ENCODE measurements at regions not wholly inside any gene's neighbourhood (a gene's known extent, or its start where the extent isn't known, plus 50 kb on each side); places are given as distances from the start of the nearest gene placed in this dataset.

DNA sequence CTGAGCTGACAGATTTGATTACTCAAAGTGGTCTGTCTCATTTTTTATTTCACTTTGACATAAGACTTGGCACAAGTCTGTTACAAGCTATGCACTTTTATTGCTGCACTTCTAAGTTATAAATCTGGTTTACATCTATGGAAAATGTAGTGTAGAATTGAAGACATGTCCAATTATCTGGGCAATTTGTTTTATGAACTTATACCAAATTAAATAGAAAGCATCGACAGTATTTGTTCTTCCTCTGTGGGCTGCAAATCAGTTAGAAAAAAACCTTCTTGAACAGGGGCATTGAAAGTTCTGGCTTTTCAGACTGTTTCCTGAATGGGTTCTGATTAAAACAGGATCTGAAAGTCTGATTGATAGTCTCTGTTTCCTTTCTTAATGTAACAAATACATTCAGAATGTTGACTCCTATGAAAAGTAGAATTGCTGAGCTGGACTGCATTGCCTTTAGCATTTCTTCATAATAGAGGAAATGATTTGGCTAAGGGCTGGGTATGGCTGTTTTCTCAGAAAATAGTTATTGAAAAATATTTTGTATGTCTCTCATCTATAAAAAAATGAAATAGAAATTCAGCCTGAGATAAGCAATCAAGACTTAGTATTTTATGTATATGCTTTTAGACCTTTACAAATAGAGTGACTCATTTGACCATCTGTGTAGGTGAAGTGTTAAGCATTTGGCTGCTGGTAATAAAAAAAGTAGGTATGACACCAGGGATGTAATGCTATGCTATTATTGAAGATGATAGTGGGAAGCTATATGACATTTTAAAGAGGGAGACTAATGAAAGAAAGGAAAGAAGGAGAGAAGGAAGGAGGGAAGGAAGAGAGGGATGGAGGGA lies 210.9 kb upstream of the SPRY2 start:
- TF ChIP-seq YY2 (tag by site-specific recombination; IDR thresholded peaks at IDR 0.05) (no peak), ZNF311 (tag by site-specific recombination; IDR thresholded peaks at IDR 0.05; ENCODE audit: borderline replicate concordance) (no peak), ZNF777 (tag by site-specific recombination; IDR thresholded peaks at IDR 0.05; ENCODE audit: borderline replicate concordance) (no peak), ZSCAN30 (tag by site-specific recombination; IDR thresholded peaks at IDR 0.05) (no peak), TCF7L2 (IDR thresholded peaks at IDR 0.05; ENCODE audit: borderline replicate concordance, low read depth, low read length) (no peak), ZNF248 (tag by site-specific recombination; IDR thresholded peaks at IDR 0.05) (no peak), KLF16 (tag by site-specific recombination; IDR thresholded peaks at IDR 0.05) (no peak), ZNF785 (tag by site-specific recombination; IDR thresholded peaks at IDR 0.05) (no peak), ZNF10 (tag by site-specific recombination; IDR thresholded peaks at IDR 0.05) (no peak), ZNF830 (tag by site-specific recombination; IDR thresholded peaks at IDR 0.05; ENCODE audit: low read depth) (no peak)
- TF ChIP-seq, protein P1, sequence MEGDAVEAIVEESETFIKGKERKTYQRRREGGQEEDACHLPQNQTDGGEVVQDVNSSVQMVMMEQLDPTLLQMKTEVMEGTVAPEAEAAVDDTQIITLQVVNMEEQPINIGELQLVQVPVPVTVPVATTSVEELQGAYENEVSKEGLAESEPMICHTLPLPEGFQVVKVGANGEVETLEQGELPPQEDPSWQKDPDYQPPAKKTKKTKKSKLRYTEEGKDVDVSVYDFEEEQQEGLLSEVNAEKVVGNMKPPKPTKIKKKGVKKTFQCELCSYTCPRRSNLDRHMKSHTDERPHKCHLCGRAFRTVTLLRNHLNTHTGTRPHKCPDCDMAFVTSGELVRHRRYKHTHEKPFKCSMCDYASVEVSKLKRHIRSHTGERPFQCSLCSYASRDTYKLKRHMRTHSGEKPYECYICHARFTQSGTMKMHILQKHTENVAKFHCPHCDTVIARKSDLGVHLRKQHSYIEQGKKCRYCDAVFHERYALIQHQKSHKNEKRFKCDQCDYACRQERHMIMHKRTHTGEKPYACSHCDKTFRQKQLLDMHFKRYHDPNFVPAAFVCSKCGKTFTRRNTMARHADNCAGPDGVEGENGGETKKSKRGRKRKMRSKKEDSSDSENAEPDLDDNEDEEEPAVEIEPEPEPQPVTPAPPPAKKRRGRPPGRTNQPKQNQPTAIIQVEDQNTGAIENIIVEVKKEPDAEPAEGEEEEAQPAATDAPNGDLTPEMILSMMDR (tag by site-specific recombination; IDR thresholded peaks at IDR 0.05) = no peak
- TF ChIP-seq, protein P2, sequence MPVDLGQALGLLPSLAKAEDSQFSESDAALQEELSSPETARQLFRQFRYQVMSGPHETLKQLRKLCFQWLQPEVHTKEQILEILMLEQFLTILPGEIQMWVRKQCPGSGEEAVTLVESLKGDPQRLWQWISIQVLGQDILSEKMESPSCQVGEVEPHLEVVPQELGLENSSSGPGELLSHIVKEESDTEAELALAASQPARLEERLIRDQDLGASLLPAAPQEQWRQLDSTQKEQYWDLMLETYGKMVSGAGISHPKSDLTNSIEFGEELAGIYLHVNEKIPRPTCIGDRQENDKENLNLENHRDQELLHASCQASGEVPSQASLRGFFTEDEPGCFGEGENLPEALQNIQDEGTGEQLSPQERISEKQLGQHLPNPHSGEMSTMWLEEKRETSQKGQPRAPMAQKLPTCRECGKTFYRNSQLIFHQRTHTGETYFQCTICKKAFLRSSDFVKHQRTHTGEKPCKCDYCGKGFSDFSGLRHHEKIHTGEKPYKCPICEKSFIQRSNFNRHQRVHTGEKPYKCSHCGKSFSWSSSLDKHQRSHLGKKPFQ (tag by site-specific recombination; IDR thresholded peaks at IDR 0.05) = no peak
- TF ChIP-seq, protein P3, sequence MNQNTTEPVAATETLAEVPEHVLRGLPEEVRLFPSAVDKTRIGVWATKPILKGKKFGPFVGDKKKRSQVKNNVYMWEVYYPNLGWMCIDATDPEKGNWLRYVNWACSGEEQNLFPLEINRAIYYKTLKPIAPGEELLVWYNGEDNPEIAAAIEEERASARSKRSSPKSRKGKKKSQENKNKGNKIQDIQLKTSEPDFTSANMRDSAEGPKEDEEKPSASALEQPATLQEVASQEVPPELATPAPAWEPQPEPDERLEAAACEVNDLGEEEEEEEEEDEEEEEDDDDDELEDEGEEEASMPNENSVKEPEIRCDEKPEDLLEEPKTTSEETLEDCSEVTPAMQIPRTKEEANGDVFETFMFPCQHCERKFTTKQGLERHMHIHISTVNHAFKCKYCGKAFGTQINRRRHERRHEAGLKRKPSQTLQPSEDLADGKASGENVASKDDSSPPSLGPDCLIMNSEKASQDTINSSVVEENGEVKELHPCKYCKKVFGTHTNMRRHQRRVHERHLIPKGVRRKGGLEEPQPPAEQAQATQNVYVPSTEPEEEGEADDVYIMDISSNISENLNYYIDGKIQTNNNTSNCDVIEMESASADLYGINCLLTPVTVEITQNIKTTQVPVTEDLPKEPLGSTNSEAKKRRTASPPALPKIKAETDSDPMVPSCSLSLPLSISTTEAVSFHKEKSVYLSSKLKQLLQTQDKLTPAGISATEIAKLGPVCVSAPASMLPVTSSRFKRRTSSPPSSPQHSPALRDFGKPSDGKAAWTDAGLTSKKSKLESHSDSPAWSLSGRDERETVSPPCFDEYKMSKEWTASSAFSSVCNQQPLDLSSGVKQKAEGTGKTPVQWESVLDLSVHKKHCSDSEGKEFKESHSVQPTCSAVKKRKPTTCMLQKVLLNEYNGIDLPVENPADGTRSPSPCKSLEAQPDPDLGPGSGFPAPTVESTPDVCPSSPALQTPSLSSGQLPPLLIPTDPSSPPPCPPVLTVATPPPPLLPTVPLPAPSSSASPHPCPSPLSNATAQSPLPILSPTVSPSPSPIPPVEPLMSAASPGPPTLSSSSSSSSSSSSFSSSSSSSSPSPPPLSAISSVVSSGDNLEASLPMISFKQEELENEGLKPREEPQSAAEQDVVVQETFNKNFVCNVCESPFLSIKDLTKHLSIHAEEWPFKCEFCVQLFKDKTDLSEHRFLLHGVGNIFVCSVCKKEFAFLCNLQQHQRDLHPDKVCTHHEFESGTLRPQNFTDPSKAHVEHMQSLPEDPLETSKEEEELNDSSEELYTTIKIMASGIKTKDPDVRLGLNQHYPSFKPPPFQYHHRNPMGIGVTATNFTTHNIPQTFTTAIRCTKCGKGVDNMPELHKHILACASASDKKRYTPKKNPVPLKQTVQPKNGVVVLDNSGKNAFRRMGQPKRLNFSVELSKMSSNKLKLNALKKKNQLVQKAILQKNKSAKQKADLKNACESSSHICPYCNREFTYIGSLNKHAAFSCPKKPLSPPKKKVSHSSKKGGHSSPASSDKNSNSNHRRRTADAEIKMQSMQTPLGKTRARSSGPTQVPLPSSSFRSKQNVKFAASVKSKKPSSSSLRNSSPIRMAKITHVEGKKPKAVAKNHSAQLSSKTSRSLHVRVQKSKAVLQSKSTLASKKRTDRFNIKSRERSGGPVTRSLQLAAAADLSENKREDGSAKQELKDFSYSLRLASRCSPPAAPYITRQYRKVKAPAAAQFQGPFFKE (tag by site-specific recombination; IDR thresholded peaks at IDR 0.05; ENCODE audit: borderline replicate concordance) = no peak
- TF ChIP-seq, protein P4, sequence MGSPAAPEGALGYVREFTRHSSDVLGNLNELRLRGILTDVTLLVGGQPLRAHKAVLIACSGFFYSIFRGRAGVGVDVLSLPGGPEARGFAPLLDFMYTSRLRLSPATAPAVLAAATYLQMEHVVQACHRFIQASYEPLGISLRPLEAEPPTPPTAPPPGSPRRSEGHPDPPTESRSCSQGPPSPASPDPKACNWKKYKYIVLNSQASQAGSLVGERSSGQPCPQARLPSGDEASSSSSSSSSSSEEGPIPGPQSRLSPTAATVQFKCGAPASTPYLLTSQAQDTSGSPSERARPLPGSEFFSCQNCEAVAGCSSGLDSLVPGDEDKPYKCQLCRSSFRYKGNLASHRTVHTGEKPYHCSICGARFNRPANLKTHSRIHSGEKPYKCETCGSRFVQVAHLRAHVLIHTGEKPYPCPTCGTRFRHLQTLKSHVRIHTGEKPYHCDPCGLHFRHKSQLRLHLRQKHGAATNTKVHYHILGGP (tag by site-specific recombination; IDR thresholded peaks at IDR 0.05) = no peak
